ENCODE measurements at regions not wholly inside any gene's neighbourhood (a gene's known extent, or its start where the extent isn't known, plus 50 kb on each side); places are given as distances from the start of the nearest gene placed in this dataset.

DNA sequence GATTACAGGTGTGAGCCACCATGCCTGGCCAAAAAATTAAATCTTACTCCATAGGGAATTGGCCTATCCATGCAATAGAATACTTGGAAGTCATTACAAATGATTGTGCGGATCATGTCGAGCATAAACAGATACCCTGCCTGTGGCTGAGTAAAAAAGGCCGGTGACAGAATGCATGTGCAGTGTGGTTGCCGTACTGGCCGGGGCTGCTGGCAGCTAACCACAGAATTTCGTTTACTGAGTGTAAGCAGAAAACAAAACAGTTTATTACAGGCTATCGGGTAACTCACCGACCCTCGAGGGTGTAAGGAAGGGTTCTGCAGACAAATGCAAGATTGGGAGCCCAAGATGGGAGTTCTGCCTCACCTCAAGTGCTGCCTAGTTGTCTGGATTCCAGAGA is 127.7 kb downstream of the ZIC5 start:
- no peak overlapping the region for H3K4me3 ChIP-seq (ENCODE audit: control insufficient read depth, low read depth, low read length)
- TF ChIP-seq, protein P1, sequence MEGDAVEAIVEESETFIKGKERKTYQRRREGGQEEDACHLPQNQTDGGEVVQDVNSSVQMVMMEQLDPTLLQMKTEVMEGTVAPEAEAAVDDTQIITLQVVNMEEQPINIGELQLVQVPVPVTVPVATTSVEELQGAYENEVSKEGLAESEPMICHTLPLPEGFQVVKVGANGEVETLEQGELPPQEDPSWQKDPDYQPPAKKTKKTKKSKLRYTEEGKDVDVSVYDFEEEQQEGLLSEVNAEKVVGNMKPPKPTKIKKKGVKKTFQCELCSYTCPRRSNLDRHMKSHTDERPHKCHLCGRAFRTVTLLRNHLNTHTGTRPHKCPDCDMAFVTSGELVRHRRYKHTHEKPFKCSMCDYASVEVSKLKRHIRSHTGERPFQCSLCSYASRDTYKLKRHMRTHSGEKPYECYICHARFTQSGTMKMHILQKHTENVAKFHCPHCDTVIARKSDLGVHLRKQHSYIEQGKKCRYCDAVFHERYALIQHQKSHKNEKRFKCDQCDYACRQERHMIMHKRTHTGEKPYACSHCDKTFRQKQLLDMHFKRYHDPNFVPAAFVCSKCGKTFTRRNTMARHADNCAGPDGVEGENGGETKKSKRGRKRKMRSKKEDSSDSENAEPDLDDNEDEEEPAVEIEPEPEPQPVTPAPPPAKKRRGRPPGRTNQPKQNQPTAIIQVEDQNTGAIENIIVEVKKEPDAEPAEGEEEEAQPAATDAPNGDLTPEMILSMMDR (conservative IDR thresholded peaks at IDR 0.05; ENCODE audit: control insufficient read depth, insufficient read depth, low read depth, low read length), result no peak
- DNase-seq (ENCODE audit: low read depth), result no peak

GRCh38 chr13:99842405-99842804 is 129.2 kb downstream of the ZIC5 start:
- TF ChIP-seq, protein P1 (conservative IDR thresholded peaks at IDR 0.05; ENCODE audit: control insufficient read depth, insufficient read depth, low read depth, low read length), result no peak
- DNase-seq (ENCODE audit: low read depth), result no peak
- H3K4me3 ChIP-seq (ENCODE audit: control insufficient read depth, low read depth, low read length), result no peak overlapping the region

GRCh38 chr13:99836291-99836690 is 135.3 kb downstream of the ZIC5 start:
- TF ChIP-seq, protein P1 (conservative IDR thresholded peaks at IDR 0.05; ENCODE audit: control insufficient read depth, insufficient read depth, low read depth, low read length), result no peak
- no peak for DNase-seq (ENCODE audit: low read depth)
- H3K4me3 ChIP-seq (ENCODE audit: control insufficient read depth, low read depth, low read length), result no peak overlapping the region

DNA sequence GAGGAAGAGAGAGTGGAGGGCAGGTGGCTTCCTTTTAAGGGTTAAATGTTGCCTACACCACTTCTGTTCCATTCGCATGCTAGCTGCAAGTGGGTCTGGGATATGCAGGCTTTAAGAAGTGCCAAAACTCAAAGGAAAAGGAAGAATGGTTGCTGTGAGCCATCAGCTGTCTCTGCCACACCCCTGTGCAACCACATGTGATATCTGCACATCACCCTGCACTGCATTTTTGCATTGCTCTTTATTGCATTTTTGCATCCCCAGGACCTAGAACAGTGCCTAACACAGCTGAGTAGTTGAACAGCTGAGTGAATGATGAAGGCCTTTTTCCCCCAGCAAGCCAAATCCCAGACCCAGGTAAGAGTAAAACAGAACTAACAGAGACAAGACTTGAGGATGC is 136.1 kb downstream of the ZIC5 start:
- DNase-seq (ENCODE audit: low read depth), result no peak
- TF ChIP-seq, protein P1 (conservative IDR thresholded peaks at IDR 0.05; ENCODE audit: control insufficient read depth, insufficient read depth, low read depth, low read length), result no peak
- H3K4me3 ChIP-seq (ENCODE audit: control insufficient read depth, low read depth, low read length), result no peak overlapping the region

DNA sequence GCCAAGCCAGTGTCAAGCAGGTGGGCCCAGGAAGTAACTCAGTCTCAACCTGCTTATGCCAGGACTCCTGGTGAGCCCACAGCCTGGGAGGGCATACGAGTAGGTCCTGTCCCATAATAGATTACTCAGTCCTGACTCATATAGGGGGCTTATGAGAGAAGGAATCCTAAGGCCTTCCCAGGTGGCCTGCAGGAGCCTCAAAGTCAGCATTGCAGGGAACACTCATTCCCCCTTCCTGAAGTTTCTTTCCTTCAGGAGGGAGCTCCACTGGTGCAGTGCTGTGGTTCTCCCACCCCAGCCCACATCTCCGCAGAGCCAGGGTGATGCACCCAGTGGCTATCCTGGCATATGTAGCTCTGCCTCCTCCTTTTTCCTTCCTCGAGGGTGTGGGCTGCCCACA is 137.3 kb downstream of the ZIC5 start:
- TF ChIP-seq, protein P1 (conservative IDR thresholded peaks at IDR 0.05; ENCODE audit: control insufficient read depth, insufficient read depth, low read depth, low read length), result no peak
- DNase-seq (ENCODE audit: low read depth), result no peak
- no peak overlapping the region for H3K4me3 ChIP-seq (ENCODE audit: control insufficient read depth, low read depth, low read length)

- TF ChIP-seq, protein P1 (conservative IDR thresholded peaks at IDR 0.05; ENCODE audit: control insufficient read depth, insufficient read depth, low read depth, low read length), result no peak
- no peak overlapping the region for H3K4me3 ChIP-seq (ENCODE audit: control insufficient read depth, low read depth, low read length)
- no peak for DNase-seq (ENCODE audit: low read depth)
Observed at GRCh38 chr13:99832347-99832746, 139.2 kb downstream of the ZIC5 start.

GRCh38 chr13:99830931-99831330 is 140.6 kb downstream of the ZIC5 start:
- TF ChIP-seq, protein P1 (conservative IDR thresholded peaks at IDR 0.05; ENCODE audit: control insufficient read depth, insufficient read depth, low read depth, low read length), result no peak

More at GRCh38 chr13:99830931-99831330, 140.6 kb downstream of the ZIC5 start:
- DNase-seq (ENCODE audit: low read depth), result no peak
- no peak overlapping the region for H3K4me3 ChIP-seq (ENCODE audit: control insufficient read depth, low read depth, low read length)

Data from fibroblast of mammary gland (primary cell).